Stimulated activated CD8-positive, alpha-beta memory T cell treated with anti-CD3 and anti-CD28 coated beads, Interleukin-4, amount 100 ng/mL, for 4 hours (primary cell): ENCODE measurements at regions not wholly inside any gene's neighbourhood (a gene's known extent, or its start where the extent isn't known, plus 50 kb on each side); places are given as distances from the start of the nearest gene placed in this dataset.
"Not testable (repeated sequence)": the region's sequence is repeated elsewhere in the genome, so short reads cannot be mapped to it uniquely, and the experiment has no call there.

Experiments
- DNase-seq, 2 donors: peaks; one replicate each; pipeline ENCODE4 v3.0.0-alpha.2; 2020; ENCODE audit warnings: low read depth in 2 of 2, low spot score in 1 of 2

GRCh38 chr14:104303705-104304425 is 165.5 kb downstream of the KIF26A start:
- DNase-seq, result no peak

DNA sequence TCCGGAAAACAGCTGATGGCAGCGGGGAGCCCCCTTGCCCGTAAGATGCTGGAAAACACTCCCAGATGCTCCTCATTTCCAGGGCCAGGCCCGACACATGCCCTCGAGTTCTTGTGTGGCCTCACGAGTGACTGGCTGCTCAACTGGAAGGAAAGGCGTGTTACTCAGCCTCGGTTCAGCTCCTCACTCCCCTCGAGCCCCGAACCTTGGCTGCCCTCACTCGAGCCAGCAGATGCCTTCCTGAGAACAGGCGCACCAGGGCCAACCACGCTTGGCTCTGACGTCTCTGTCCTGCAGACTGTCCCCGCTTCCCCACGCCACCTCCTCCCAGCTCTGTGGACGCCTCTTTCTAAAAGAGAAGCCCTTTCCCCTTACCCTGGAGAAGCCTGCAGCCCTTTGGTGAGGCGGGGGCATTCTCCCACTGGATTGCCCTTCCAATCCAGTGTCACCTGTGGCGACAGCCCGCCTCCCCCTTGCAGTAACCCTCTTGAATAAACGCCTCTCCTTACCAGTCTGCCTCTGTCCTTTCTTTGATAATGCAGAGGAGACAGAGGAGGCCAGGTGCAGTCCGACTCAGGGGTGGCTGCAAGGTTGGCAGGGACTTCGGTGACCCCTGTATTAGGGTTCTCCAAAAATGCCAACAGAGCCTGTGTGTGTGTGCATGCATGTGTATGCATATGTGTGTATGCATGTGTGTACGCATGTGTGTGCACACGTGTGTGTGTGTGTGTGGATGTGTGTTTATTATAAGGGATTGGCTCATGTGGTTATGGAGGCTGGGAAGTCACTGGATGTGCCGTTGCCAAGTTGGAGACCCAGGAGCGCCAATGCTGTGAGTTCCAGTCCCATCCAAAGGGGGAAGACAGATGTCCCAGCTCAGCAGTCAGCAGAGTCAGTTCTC is 166.3 kb downstream of the KIF26A start:
- DNase-seq, result no peak

- DNase-seq, result no peak
Measured at GRCh38 chr14:104305511-104306449, 167.4 kb downstream of the KIF26A start.

GRCh38 chr14:104306450-104307040 is 168.2 kb downstream of the KIF26A start:
- no peak for DNase-seq

- DNase-seq, result no peak
Measured at GRCh38 chr14:104307246-104307626, 168.8 kb downstream of the KIF26A start.

DNA sequence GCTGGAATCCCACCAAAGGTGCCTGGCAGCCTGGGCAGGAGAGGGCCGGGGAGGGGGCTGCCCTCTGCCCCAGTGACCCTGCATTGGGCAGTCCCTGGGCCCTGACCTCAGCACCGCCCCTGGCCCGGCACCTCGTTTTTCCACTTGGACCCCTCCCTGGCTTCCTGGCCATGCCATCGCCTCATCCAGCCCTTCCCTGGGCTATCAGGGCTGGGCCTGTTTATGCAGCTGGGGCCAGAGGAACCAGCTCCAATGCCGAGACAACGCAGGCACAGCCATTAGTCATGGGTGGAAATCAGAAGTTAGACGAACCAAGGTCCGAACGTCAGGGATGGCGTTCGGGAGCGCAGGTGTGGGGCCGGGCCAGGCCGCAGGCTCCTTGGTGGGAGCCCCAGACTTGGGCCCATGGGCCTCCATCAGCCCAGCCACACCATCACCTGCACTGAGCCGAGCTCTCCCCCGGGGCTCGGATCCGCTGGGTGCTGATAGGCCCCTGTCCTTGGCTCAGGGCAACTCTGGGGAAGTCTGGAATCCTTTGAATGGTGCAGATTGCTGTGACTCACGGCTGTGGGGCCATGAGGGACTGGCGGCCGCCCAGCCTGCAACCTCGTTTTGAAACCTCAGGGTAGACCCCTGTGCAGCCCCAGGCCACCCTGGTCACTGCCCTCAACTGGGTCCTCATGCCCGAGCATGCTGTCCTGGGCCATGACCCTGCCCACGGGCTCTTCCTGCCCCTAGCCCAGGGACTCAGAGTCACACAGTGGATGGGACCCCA is 169.4 kb downstream of the KIF26A start:
- no peak for DNase-seq

GRCh38 chr14:104308534-104308933 is 170.1 kb downstream of the KIF26A start:
- DNase-seq, result not testable (repeated sequence)

GRCh38 chr14:104309657-104310369 is 171.4 kb downstream of the KIF26A start:
- DNase-seq, result no peak

DNA sequence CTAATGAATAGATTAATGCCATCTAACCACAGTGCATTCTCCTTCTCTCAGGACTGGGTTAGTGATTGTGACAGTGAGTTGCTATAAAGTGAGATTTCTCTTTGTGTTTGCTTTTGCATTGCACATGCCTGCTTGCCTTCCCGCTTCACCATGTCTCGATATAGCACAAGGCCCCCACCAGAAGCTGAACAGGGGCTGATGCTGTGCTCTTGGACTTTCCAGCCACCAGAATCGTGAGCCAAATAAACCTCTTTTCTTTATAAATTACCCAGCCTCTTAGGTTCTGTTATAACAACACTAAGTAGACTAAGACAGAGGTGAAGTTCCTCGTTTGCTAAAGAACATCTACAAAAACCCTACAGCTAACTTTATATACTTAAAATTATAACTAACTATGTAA is 173.0 kb downstream of the KIF26A start:
- DNase-seq, result no peak

- DNase-seq, result no peak
Measured at GRCh38 chr14:104313674-104314073, 175.3 kb downstream of the KIF26A start.

DNA sequence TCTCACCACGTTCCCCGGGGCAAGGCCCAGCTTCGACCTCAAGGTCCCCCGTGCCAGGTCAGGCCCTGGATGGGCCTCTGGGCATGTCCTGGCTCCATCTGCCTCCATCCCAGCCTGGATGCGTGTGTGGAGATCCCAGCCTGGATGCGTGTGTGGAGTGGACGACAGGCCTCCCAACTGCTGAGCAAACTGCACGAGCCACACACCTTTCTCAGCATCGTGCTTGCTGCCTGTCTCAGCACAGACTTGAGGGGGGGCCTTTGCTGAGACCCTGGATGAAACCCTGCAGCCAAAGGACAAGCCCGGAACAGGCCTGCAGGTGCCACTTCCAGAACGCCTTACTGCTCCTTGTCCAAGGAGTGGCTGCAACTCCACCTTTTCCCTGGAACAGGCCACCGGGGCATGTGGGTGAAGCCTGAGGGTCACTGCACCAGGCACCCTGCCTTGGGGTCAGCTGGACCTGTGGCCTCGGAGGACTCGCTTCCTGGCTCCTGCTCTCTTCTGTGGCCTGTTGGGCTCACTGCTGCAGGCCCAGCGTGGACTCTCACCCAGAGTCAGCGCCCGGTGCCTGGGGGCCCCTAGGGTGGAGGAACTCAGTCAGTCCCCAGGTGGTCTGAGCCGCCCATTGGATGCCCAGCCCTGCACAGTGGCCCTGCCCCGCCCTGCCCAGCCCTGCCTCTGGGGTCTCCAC is 176.0 kb downstream of the KIF26A start:
- no peak for DNase-seq

DNA sequence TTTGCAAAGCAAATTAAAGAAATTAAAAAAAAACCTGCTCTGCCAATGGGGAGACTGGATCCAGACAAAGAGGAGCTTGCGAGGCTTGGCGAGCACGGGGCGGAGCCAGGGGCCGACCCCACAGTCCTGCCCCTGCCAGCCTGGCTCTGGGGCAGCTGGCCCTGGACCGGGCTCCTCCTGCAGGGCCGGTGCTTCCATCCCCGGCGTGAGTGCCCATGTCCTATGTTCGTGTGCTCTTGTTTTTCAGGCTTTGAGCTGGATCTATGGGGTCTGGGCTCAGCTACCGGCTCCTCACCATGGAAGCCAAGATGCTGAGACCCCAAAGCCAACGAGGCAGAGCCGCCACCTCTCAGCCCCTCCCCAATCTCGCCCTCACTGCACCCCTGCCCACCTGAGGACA is 176.8 kb downstream of the KIF26A start:
- DNase-seq, result no peak

- DNase-seq, result no peak
Measured at GRCh38 chr14:104315625-104316024, 177.2 kb downstream of the KIF26A start.

DNA sequence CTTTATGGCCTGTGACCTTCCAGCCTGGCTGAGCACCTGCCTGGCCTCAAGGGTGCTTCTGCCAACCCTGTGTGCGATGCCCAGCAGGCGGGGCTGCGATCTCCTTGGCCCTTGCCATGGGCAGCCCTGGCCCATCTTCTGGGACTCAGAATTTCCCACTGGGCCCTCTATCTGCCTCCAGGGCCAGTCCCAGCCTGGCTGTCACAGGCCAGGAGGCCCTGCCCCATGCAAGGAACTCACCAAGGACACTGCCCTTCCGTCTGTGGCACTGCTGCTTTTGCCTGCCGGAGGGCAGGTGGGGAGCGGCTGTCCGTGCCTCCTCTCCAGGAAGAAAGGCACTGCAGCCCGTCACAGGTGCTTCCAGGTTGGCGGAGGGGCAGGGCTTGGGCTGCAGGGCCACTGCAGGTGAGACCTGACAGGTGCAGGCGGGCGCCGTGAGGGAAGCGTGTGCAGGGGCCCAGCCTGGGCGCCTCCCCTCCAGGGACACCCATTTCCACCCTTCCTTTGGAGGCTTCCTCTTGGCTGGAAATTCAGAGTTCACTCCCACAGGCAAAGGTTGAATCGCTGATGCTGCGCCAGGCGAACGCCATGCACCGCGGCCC is 177.8 kb downstream of the KIF26A start:
- no peak for DNase-seq

GRCh38 chr14:104316723-104317491 is 178.5 kb downstream of the KIF26A start:
- no peak for DNase-seq

GRCh38 chr14:104317492-104317805 is 179.1 kb downstream of the KIF26A start:
- DNase-seq, result no peak

DNA sequence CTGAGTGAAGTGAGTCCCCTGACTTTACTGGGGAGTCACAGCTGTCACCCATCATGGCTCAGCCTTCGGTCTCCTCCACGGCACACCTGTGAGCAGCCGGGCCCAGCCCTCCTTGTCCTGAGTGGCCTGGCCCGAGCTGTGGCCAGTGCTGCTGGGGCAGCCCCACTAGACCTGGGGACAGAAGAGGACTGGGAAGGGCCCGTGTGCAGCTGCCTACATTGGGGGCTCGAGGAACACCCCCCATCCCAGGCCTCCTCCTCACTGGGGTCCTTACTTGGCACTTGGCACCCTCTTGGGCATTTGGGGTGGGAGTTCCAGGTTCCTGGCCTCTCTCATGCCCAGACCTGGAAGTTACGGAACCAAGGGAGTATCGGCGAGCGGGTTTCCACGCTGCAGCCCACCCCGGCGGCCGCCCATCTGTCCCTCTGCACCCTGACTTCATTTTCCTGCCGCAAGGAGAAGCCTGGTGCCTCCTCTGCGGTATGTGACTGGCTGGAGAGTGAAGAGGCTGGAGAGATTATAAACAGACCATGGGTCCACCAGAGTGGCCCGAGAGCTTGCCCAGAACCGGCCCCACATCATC is 179.7 kb downstream of the KIF26A start:
- DNase-seq, result no peak
